K562 (cell line): ENCODE measurements at regions not wholly inside any gene's neighbourhood (a gene's known extent, or its start where the extent isn't known, plus 50 kb on each side); places are given as distances from the start of the nearest gene placed in this dataset.

ENCODE experiments used
- EHMT2 ChIP-seq: fragments of 450-650 bp; IDR thresholded peaks from 2 replicates; pipeline ENCODE4 v1.6.1; 2018; ENCODE audit warnings: antibody characterized with exemption
- GATAD2B ChIP-seq: fragments of 450-650 bp; IDR thresholded peaks from 2 replicates; pipeline ENCODE4 v1.6.1; 2017; ENCODE audit warnings: mild to moderate bottlenecking, borderline replicate concordance
- MTA3 ChIP-seq: fragments of 450-650 bp; formaldehyde crosslinking; IDR thresholded peaks from 2 replicates; pipeline ENCODE4 v1.6.1; 2017; ENCODE audit warnings: mild to moderate bottlenecking, borderline replicate concordance
- ZNF3 ChIP-seq: fragments of 250-450 bp; sonication (Bioruptor Pico); IDR thresholded peaks from 2 replicates; pipeline ENCODE4 v1.5.0; 2021; ENCODE audit warnings: mild to moderate bottlenecking, moderate library complexity
- TF ChIP-seq, protein P1 (sequence below), 2 experiments: fragments of 450-650 bp; IDR thresholded peaks; 2 replicates each; pipeline ENCODE4 v1.6.1; 2018; ENCODE audit warnings: mild to moderate bottlenecking in 2 of 2, low read depth in 1 of 2; ENCODE audit not compliant: partially characterized antibody in 2 of 2
- TF ChIP-seq, protein P2 (sequence below): sonication (generic); formaldehyde crosslinking; IDR thresholded peaks from 2 replicates; pipeline ENCODE4 v1.8.0; 2022; ENCODE audit warnings: missing genetic modification reagents, mild to moderate bottlenecking, borderline replicate concordance
- TF ChIP-seq, protein P3 (sequence below): fragments of 450-650 bp; IDR thresholded peaks from 2 replicates; pipeline ENCODE4 v1.7.1; 2018; ENCODE audit warnings: mild to moderate bottlenecking, low read depth; ENCODE audit not compliant: partially characterized antibody

DNA sequence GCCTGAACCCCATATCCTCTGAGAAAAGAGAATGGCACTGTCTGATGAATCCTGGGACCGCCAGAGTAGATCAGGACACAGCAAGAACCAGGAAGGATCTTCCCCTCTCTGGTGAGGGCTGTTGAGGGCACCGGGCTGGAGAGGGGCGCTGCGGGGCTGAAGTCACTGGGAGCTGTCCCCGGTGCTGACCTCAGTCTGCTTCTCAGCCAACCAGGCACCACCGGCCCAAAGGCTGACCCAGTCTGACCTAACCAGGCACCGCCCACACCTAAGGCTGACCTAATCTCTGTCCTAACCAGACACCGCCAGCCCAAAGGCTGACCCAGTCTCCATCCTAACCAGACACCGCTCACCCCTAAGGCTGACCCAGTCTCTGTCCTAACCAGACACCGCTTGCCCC is 82.8 kb downstream of the CPZ start (continued):
- TF ChIP-seq, protein P1, sequence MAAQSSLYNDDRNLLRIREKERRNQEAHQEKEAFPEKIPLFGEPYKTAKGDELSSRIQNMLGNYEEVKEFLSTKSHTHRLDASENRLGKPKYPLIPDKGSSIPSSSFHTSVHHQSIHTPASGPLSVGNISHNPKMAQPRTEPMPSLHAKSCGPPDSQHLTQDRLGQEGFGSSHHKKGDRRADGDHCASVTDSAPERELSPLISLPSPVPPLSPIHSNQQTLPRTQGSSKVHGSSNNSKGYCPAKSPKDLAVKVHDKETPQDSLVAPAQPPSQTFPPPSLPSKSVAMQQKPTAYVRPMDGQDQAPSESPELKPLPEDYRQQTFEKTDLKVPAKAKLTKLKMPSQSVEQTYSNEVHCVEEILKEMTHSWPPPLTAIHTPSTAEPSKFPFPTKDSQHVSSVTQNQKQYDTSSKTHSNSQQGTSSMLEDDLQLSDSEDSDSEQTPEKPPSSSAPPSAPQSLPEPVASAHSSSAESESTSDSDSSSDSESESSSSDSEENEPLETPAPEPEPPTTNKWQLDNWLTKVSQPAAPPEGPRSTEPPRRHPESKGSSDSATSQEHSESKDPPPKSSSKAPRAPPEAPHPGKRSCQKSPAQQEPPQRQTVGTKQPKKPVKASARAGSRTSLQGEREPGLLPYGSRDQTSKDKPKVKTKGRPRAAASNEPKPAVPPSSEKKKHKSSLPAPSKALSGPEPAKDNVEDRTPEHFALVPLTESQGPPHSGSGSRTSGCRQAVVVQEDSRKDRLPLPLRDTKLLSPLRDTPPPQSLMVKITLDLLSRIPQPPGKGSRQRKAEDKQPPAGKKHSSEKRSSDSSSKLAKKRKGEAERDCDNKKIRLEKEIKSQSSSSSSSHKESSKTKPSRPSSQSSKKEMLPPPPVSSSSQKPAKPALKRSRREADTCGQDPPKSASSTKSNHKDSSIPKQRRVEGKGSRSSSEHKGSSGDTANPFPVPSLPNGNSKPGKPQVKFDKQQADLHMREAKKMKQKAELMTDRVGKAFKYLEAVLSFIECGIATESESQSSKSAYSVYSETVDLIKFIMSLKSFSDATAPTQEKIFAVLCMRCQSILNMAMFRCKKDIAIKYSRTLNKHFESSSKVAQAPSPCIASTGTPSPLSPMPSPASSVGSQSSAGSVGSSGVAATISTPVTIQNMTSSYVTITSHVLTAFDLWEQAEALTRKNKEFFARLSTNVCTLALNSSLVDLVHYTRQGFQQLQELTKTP (IDR thresholded peaks at IDR 0.05; ENCODE audit: low read depth in 1 of 2, partially characterized antibody in 2 of 2) = peak in 1 of 2 experiments; percentile 65
- TF ChIP-seq EHMT2 = peak; percentile 95
- TF ChIP-seq, protein P2, sequence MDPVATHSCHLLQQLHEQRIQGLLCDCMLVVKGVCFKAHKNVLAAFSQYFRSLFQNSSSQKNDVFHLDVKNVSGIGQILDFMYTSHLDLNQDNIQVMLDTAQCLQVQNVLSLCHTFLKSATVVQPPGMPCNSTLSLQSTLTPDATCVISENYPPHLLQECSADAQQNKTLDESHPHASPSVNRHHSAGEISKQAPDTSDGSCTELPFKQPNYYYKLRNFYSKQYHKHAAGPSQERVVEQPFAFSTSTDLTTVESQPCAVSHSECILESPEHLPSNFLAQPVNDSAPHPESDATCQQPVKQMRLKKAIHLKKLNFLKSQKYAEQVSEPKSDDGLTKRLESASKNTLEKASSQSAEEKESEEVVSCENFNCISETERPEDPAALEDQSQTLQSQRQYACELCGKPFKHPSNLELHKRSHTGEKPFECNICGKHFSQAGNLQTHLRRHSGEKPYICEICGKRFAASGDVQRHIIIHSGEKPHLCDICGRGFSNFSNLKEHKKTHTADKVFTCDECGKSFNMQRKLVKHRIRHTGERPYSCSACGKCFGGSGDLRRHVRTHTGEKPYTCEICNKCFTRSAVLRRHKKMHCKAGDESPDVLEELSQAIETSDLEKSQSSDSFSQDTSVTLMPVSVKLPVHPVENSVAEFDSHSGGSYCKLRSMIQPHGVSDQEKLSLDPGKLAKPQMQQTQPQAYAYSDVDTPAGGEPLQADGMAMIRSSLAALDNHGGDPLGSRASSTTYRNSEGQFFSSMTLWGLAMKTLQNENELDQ = no peak
- TF ChIP-seq MTA3 = no peak
- TF ChIP-seq GATAD2B = no peak
- TF ChIP-seq, protein P3, sequence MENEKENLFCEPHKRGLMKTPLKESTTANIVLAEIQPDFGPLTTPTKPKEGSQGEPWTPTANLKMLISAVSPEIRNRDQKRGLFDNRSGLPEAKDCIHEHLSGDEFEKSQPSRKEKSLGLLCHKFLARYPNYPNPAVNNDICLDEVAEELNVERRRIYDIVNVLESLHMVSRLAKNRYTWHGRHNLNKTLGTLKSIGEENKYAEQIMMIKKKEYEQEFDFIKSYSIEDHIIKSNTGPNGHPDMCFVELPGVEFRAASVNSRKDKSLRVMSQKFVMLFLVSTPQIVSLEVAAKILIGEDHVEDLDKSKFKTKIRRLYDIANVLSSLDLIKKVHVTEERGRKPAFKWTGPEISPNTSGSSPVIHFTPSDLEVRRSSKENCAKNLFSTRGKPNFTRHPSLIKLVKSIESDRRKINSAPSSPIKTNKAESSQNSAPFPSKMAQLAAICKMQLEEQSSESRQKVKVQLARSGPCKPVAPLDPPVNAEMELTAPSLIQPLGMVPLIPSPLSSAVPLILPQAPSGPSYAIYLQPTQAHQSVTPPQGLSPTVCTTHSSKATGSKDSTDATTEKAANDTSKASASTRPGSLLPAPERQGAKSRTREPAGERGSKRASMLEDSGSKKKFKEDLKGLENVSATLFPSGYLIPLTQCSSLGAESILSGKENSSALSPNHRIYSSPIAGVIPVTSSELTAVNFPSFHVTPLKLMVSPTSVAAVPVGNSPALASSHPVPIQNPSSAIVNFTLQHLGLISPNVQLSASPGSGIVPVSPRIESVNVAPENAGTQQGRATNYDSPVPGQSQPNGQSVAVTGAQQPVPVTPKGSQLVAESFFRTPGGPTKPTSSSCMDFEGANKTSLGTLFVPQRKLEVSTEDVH = no peak
- no peak for TF ChIP-seq ZNF3 (CRISPR knock-in tag)
- TF ChIP-seq, all 486 proteins: peak for 8
